Dedifferentiated amniotic fluid mesenchymal stem cell (primary cell): ENCODE measurements at regions not wholly inside any gene's neighbourhood (a gene's known extent, or its start where the extent isn't known, plus 50 kb on each side); places are given as distances from the start of the nearest gene placed in this dataset.
A peak's percentile ranks its signal among the peaks of the same experiment; 100 is the strongest.

Source experiments
- DNase-seq: peaks from one replicate; pipeline ENCODE4 v3.0.0-alpha.2; 2016; ENCODE audit errors: extremely low spot score

- no peak for DNase-seq
Observed at GRCh38 chr2:188134241-188134640, 157.4 kb upstream of the GULP1 start.

- no peak for DNase-seq
Observed at GRCh38 chr2:188138313-188138712, 153.4 kb upstream of the GULP1 start.

- DNase-seq, result no peak
Observed at GRCh38 chr2:188142088-188142487, 149.6 kb upstream of the GULP1 start.

- DNase-seq, result peak; percentile 67
Observed at GRCh38 chr2:188142636-188143295, 148.9 kb upstream of the GULP1 start.

- no peak for DNase-seq
Observed at GRCh38 chr2:188145885-188146284, 145.8 kb upstream of the GULP1 start.

GRCh38 chr2:188146888-188147287, 144.8 kb upstream of the GULP1 start:
- no peak for DNase-seq

GRCh38 chr2:188151670-188152069, 140.0 kb upstream of the GULP1 start:
- no peak for DNase-seq

- no peak for DNase-seq
Observed at GRCh38 chr2:188158337-188159100, 133.2 kb upstream of the GULP1 start.

- no peak for DNase-seq
Observed at GRCh38 chr2:188159484-188159883, 132.2 kb upstream of the GULP1 start.

- no peak for DNase-seq
Observed at GRCh38 chr2:188170356-188170755, 121.3 kb upstream of the GULP1 start.

- DNase-seq, result no peak
Observed at GRCh38 chr2:188176620-188177019, 115.1 kb upstream of the GULP1 start.

GRCh38 chr2:188181067-188181838, 110.4 kb upstream of the GULP1 start:
- no peak for DNase-seq

- DNase-seq, result no peak
Observed at GRCh38 chr2:188181884-188182283, 109.8 kb upstream of the GULP1 start.

- DNase-seq, result no peak
Observed at GRCh38 chr2:188187726-188188125, 103.9 kb upstream of the GULP1 start.

GRCh38 chr2:188189356-188189755, 102.3 kb upstream of the GULP1 start:
- no peak for DNase-seq

GRCh38 chr2:188193230-188193629, 98.4 kb upstream of the GULP1 start:
- no peak for DNase-seq

GRCh38 chr2:188196343-188197008, 95.2 kb upstream of the GULP1 start:
- DNase-seq, result no peak

GRCh38 chr2:188199716-188200128, 92.0 kb upstream of the GULP1 start:
- peak; percentile 74 for DNase-seq

GRCh38 chr2:188201639-188202038, 90.0 kb upstream of the GULP1 start:
- DNase-seq, result no peak

GRCh38 chr2:188202777-188203176, 88.9 kb upstream of the GULP1 start:
- no peak for DNase-seq

- DNase-seq, result no peak
Observed at GRCh38 chr2:188203776-188204175, 87.9 kb upstream of the GULP1 start.

- no peak for DNase-seq
Observed at GRCh38 chr2:188204824-188205223, 86.8 kb upstream of the GULP1 start.
